SK-N-SH (cell line): ENCODE measurements at regions not wholly inside any gene's neighbourhood (a gene's known extent, or its start where the extent isn't known, plus 50 kb on each side); places are given as distances from the start of the nearest gene placed in this dataset.

ENCODE experiments used
- CTCF ChIP-seq: fragments of 200-600 bp; sonication (generic); IDR thresholded peaks from 2 replicates; pipeline ENCODE4 v1.6.1; 2017; ENCODE audit warnings: antibody characterized with exemption, mild to moderate bottlenecking, moderate library complexity
- EP300 ChIP-seq, 2 experiments: IDR thresholded peaks; 2 replicates each; pipeline versions ENCODE4 v1.4.0 to v1.6.1; 2012; ENCODE audit warnings: borderline replicate concordance in 1 of 2, low read depth in 1 of 2, low read length in 1 of 2
- NRF1 ChIP-seq: IDR thresholded peaks from 2 replicates; pipeline ENCODE4 v1.6.1; 2012; ENCODE audit warnings: low read depth, mild to moderate bottlenecking, low read length
- POLR2AphosphoS5 ChIP-seq: IDR thresholded peaks from 2 replicates; pipeline ENCODE4 v1.6.1; 2012; ENCODE audit warnings: low read depth, low read length
- RXRA ChIP-seq: IDR thresholded peaks from 2 replicates; pipeline ENCODE4 v1.4.0; 2012; ENCODE audit warnings: low read depth, mild to moderate bottlenecking, borderline replicate concordance
- TAF1 ChIP-seq: IDR thresholded peaks from 2 replicates; pipeline ENCODE4 v1.6.1; 2012; ENCODE audit warnings: low read depth, mild to moderate bottlenecking, low read length, moderate library complexity, borderline replicate concordance
- TF ChIP-seq, protein P1 (sequence below): IDR thresholded peaks from 2 replicates; pipeline ENCODE4 v1.6.1; 2012; ENCODE audit warnings: mild to moderate bottlenecking, low read depth, low read length, moderate library complexity
- TF ChIP-seq, protein P2 (sequence below): IDR thresholded peaks from 2 replicates; pipeline ENCODE4 v1.4.0; 2012; ENCODE audit warnings: low read depth, borderline replicate concordance
- TF ChIP-seq, protein P3 (sequence below): IDR thresholded peaks from 2 replicates; pipeline ENCODE4 v1.4.0; 2012; ENCODE audit warnings: low read depth, borderline replicate concordance

GRCh38 chr5:92922231-92922967 is 658.6 kb downstream of the NR2F1-AS1 start:
- no peak for TF ChIP-seq EP300 (IDR thresholded peaks at IDR 0.05; ENCODE audit: borderline replicate concordance in 1 of 2, low read depth in 1 of 2, low read length in 1 of 2)
- TF ChIP-seq CTCF, result no peak
- TF ChIP-seq NRF1, result no peak
- no peak for TF ChIP-seq RXRA
- TF ChIP-seq TAF1, result no peak
- TF ChIP-seq, protein P1, sequence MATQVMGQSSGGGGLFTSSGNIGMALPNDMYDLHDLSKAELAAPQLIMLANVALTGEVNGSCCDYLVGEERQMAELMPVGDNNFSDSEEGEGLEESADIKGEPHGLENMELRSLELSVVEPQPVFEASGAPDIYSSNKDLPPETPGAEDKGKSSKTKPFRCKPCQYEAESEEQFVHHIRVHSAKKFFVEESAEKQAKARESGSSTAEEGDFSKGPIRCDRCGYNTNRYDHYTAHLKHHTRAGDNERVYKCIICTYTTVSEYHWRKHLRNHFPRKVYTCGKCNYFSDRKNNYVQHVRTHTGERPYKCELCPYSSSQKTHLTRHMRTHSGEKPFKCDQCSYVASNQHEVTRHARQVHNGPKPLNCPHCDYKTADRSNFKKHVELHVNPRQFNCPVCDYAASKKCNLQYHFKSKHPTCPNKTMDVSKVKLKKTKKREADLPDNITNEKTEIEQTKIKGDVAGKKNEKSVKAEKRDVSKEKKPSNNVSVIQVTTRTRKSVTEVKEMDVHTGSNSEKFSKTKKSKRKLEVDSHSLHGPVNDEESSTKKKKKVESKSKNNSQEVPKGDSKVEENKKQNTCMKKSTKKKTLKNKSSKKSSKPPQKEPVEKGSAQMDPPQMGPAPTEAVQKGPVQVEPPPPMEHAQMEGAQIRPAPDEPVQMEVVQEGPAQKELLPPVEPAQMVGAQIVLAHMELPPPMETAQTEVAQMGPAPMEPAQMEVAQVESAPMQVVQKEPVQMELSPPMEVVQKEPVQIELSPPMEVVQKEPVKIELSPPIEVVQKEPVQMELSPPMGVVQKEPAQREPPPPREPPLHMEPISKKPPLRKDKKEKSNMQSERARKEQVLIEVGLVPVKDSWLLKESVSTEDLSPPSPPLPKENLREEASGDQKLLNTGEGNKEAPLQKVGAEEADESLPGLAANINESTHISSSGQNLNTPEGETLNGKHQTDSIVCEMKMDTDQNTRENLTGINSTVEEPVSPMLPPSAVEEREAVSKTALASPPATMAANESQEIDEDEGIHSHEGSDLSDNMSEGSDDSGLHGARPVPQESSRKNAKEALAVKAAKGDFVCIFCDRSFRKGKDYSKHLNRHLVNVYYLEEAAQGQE, result no peak
- TF ChIP-seq POLR2AphosphoS5, result no peak
- TF ChIP-seq, protein P2, sequence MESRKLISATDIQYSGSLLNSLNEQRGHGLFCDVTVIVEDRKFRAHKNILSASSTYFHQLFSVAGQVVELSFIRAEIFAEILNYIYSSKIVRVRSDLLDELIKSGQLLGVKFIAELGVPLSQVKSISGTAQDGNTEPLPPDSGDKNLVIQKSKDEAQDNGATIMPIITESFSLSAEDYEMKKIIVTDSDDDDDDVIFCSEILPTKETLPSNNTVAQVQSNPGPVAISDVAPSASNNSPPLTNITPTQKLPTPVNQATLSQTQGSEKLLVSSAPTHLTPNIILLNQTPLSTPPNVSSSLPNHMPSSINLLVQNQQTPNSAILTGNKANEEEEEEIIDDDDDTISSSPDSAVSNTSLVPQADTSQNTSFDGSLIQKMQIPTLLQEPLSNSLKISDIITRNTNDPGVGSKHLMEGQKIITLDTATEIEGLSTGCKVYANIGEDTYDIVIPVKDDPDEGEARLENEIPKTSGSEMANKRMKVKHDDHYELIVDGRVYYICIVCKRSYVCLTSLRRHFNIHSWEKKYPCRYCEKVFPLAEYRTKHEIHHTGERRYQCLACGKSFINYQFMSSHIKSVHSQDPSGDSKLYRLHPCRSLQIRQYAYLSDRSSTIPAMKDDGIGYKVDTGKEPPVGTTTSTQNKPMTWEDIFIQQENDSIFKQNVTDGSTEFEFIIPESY, result no peak
- TF ChIP-seq, protein P3, sequence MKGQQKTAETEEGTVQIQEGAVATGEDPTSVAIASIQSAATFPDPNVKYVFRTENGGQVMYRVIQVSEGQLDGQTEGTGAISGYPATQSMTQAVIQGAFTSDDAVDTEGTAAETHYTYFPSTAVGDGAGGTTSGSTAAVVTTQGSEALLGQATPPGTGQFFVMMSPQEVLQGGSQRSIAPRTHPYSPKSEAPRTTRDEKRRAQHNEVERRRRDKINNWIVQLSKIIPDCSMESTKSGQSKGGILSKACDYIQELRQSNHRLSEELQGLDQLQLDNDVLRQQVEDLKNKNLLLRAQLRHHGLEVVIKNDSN, result no peak
